Gastroesophageal sphincter (tissue), 3 donors: ENCODE measurements at regions not wholly inside any gene's neighbourhood (a gene's known extent, or its start where the extent isn't known, plus 50 kb on each side); places are given as distances from the start of the nearest gene placed in this dataset.

Experiments
- CTCF ChIP-seq, 4 experiments: fragments of 200-600 bp in 2 of 4; fragments of 450-650 bp in 2 of 4; sonication (generic) in 1 of 4; IDR thresholded peaks; one replicate each; pipeline ENCODE4 v1.5.1; 2017 to 2019; ENCODE audit warnings: antibody characterized with exemption in 4 of 4, mild to moderate bottlenecking in 2 of 4, moderate library complexity in 2 of 4
- EP300 ChIP-seq: sonication (generic); formaldehyde crosslinking; IDR thresholded peaks from one replicate; pipeline ENCODE4 v1.6.1; 2017; ENCODE audit warnings: antibody characterized with exemption, mild to moderate bottlenecking
- POLR2A ChIP-seq, 2 donors: fragments of 450-650 bp; IDR thresholded peaks; one replicate each; pipeline ENCODE4 v1.6.1; 2017; ENCODE audit warnings: antibody characterized with exemption in 2 of 2, mild to moderate bottlenecking in 2 of 2, moderate library complexity in 1 of 2
- POLR2AphosphoS5 ChIP-seq: sonication (generic); formaldehyde crosslinking; IDR thresholded peaks from one replicate; pipeline ENCODE4 v1.6.1; 2017; ENCODE audit warnings: antibody characterized with exemption

DNA sequence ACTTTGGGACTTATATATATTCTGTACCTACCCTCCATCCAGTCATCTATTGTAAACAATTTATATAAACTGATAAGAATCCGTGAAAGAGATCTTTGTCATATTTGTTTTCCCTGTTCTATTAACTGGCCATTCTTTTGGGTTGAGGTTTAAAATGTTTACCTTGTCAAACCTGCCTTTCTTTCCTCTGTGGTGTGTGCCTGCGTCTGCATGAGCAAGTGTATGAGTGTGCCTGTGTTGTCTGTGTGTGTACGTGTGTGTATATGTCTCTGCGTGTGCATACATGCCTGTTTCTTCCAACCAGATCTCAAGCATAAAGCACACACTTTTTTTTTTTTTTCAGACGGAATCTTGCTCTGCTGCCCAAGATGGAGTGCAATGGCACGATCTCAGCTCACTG, 201.5 kb downstream of the C16orf95 start:
- TF ChIP-seq POLR2A (IDR thresholded peaks at IDR 0.05) (no peak), CTCF (IDR thresholded peaks at IDR 0.05) (no peak), POLR2AphosphoS5 (no peak), EP300 (no peak)
